Activated CD4-positive, alpha-beta memory T cell treated with anti-CD3 and anti-CD28 coated beads, Interleukin-2, amount 10 ng/mL, durations not matched to agents 7 days and 5 days (primary cell): ENCODE measurements at regions not wholly inside any gene's neighbourhood (a gene's known extent, or its start where the extent isn't known, plus 50 kb on each side); places are given as distances from the start of the nearest gene placed in this dataset.

ENCODE experiments used
- CTCF ChIA-PET: fragments of 350-600 bp; sonication (Branson Sonifier 250); formaldehyde crosslinking; loops from one replicate; lab custom pipeline; 2021; ENCODE audit warnings: antibody characterized with exemption, inconsistent platforms; lab: Charles Lee
- POLR2A ChIA-PET: fragments of 350-600 bp; sonication (Branson Sonifier 250); formaldehyde crosslinking; loops from one replicate; lab custom pipeline; 2021; ENCODE audit warnings: antibody characterized with exemption; lab: Charles Lee
- DNase-seq: peaks from one replicate; pipeline ENCODE4 v3.0.0-alpha.2; 2020
- H3K27ac Mint-ChIP-seq: one replicate; pipeline ENCODE4 v1.8.0; 2021; ENCODE audit warnings: mild to moderate bottlenecking, mixed read lengths
- H3K27me3 Mint-ChIP-seq: one replicate; pipeline ENCODE4 v1.8.0; 2021; ENCODE audit warnings: mixed read lengths
- H3K36me3 Mint-ChIP-seq: one replicate; pipeline ENCODE4 v1.8.0; 2021; ENCODE audit warnings: low read depth, mixed read lengths
- H3K4me1 Mint-ChIP-seq: one replicate; pipeline ENCODE4 v1.8.0; 2021; ENCODE audit warnings: mixed read lengths
- H3K4me3 Mint-ChIP-seq: one replicate; pipeline ENCODE4 v1.8.0; 2021; ENCODE audit warnings: mild to moderate bottlenecking, mixed read lengths
- H3K9me3 Mint-ChIP-seq: one replicate; pipeline ENCODE4 v1.8.0; 2021; ENCODE audit warnings: mixed read lengths

- no peaks in the 10 kb centered on the region for H3K4me1 Mint-ChIP-seq
- CTCF ChIA-PET: no interaction called here
- no peak overlapping the region for H3K4me3 Mint-ChIP-seq
- no peak overlapping the region for H3K27ac Mint-ChIP-seq
- no peak for DNase-seq
- POLR2A ChIA-PET: no interaction called here
- H3K9me3 Mint-ChIP-seq: no peaks in the 10 kb centered on the region
- H3K27me3 Mint-ChIP-seq: no peaks in the 10 kb centered on the region
- H3K36me3 Mint-ChIP-seq: no peaks in the 10 kb centered on the region
Measured at GRCh38 chr4:36508394-36508793, 227.0 kb downstream of the DTHD1 start.

- no peaks in the 10 kb centered on the region for H3K4me1 Mint-ChIP-seq
- DNase-seq: no peak
- H3K9me3 Mint-ChIP-seq: no peaks in the 10 kb centered on the region
- ChIA-PET POLR2A (no interaction called here), CTCF (no interaction called here)
- no peaks in the 10 kb centered on the region for H3K36me3 Mint-ChIP-seq
- no peaks in the 10 kb centered on the region for H3K27me3 Mint-ChIP-seq
- H3K27ac Mint-ChIP-seq: no peak overlapping the region
- no peak overlapping the region for H3K4me3 Mint-ChIP-seq
Measured at GRCh38 chr4:36509845-36510244, 228.4 kb downstream of the DTHD1 start.

- ChIA-PET POLR2A (no interaction called here), CTCF (no interaction called here)
- H3K36me3 Mint-ChIP-seq: no peaks in the 10 kb centered on the region
- DNase-seq: no peak
- no peaks in the 10 kb centered on the region for H3K4me1 Mint-ChIP-seq
- H3K27me3 Mint-ChIP-seq: no peaks in the 10 kb centered on the region
- no peak overlapping the region for H3K27ac Mint-ChIP-seq
- H3K4me3 Mint-ChIP-seq: no peak overlapping the region
- no peaks in the 10 kb centered on the region for H3K9me3 Mint-ChIP-seq
Measured at GRCh38 chr4:36511785-36512184, 230.4 kb downstream of the DTHD1 start.

GRCh38 chr4:36516522-36517095 is 235.2 kb downstream of the DTHD1 start:
- H3K9me3 Mint-ChIP-seq: no peaks in the 10 kb centered on the region
- ChIA-PET POLR2A (no interaction called here), CTCF (no interaction called here)
- H3K4me3 Mint-ChIP-seq: no peak overlapping the region
- no peaks in the 10 kb centered on the region for H3K4me1 Mint-ChIP-seq
- H3K27me3 Mint-ChIP-seq: peaks cover 2% of the 10 kb centered on the region
- H3K36me3 Mint-ChIP-seq: no peaks in the 10 kb centered on the region
- no peak for DNase-seq
- H3K27ac Mint-ChIP-seq: no peak overlapping the region

- no peaks in the 10 kb centered on the region for H3K4me1 Mint-ChIP-seq
Measured at GRCh38 chr4:36523182-36523581, 241.8 kb downstream of the DTHD1 start.

GRCh38 chr4:36532670-36533379 is 251.4 kb downstream of the DTHD1 start:
- ChIA-PET POLR2A (no interaction called here), CTCF (no interaction called here)
- Mint-ChIP-seq H3K4me3 (no peak overlapping the region), H3K27ac (no peak overlapping the region), H3K4me1 (no peaks in the 10 kb centered on the region), H3K36me3 (no peaks in the 10 kb centered on the region), H3K27me3 (no peaks in the 10 kb centered on the region), H3K9me3 (peaks cover 13% of the 10 kb centered on the region)
- DNase-seq: no peak

More at GRCh38 chr4:36523182-36523581, 241.8 kb downstream of the DTHD1 start:
- Mint-ChIP-seq H3K27me3 (no peaks in the 10 kb centered on the region), H3K9me3 (peaks cover 5% of the 10 kb centered on the region), H3K4me3 (no peak overlapping the region), H3K36me3 (no peaks in the 10 kb centered on the region), H3K27ac (no peak overlapping the region)
- no peak for DNase-seq
- CTCF ChIA-PET: no interaction called here
- POLR2A ChIA-PET: no interaction called here

GRCh38 chr4:36533944-36534343 is 252.5 kb downstream of the DTHD1 start:
- no peak overlapping the region for H3K4me3 Mint-ChIP-seq
- ChIA-PET POLR2A (no interaction called here), CTCF (no interaction called here)
- peaks cover 2% of the 10 kb centered on the region for H3K9me3 Mint-ChIP-seq
- H3K27ac Mint-ChIP-seq: no peak overlapping the region
- H3K4me1 Mint-ChIP-seq: no peaks in the 10 kb centered on the region
- DNase-seq: no peak
- no peaks in the 10 kb centered on the region for H3K36me3 Mint-ChIP-seq
- H3K27me3 Mint-ChIP-seq: no peaks in the 10 kb centered on the region

- Mint-ChIP-seq H3K36me3 (no peaks in the 10 kb centered on the region), H3K27ac (no peak overlapping the region), H3K4me1 (peaks cover 14% of the 10 kb centered on the region), H3K27me3 (peaks cover 1% of the 10 kb centered on the region), H3K4me3 (no peak overlapping the region), H3K9me3 (no peaks in the 10 kb centered on the region)
- no peak for DNase-seq
- ChIA-PET CTCF (no interaction called here), POLR2A (no interaction called here)
Measured at GRCh38 chr4:36547383-36547782, 266.0 kb downstream of the DTHD1 start.

GRCh38 chr4:36549252-36549651 is 267.8 kb downstream of the DTHD1 start:
- Mint-ChIP-seq H3K27me3 (no peaks in the 10 kb centered on the region), H3K4me1 (peaks cover 16% of the 10 kb centered on the region), H3K36me3 (no peaks in the 10 kb centered on the region), H3K4me3 (no peak overlapping the region), H3K27ac (no peak overlapping the region), H3K9me3 (no peaks in the 10 kb centered on the region)
- ChIA-PET POLR2A (no interaction called here), CTCF (no interaction called here)
- no peak for DNase-seq

- no peaks in the 10 kb centered on the region for H3K9me3 Mint-ChIP-seq
- H3K27ac Mint-ChIP-seq: no peak overlapping the region
- POLR2A ChIA-PET: no interaction called here
- CTCF ChIA-PET: no interaction called here
- H3K4me1 Mint-ChIP-seq: peaks cover 16% of the 10 kb centered on the region
- H3K4me3 Mint-ChIP-seq: no peak overlapping the region
- DNase-seq: no peak
- H3K36me3 Mint-ChIP-seq: no peaks in the 10 kb centered on the region
- H3K27me3 Mint-ChIP-seq: no peaks in the 10 kb centered on the region
Measured at GRCh38 chr4:36549992-36550391, 268.6 kb downstream of the DTHD1 start.

- Mint-ChIP-seq H3K36me3 (no peaks in the 10 kb centered on the region), H3K27ac (peak overlapping the region; percentile 11), H3K9me3 (no peaks in the 10 kb centered on the region), H3K27me3 (peaks cover under 1% of the 10 kb centered on the region), H3K4me3 (no peak overlapping the region), H3K4me1 (peaks cover 16% of the 10 kb centered on the region)
- no peak for DNase-seq
- CTCF ChIA-PET: no interaction called here
- POLR2A ChIA-PET: interaction anchor here (1.2 kb wide), 1 partner anchor 166 kb away, joined by 3 read pairs; no protein-coding TSS in a partner anchor
Measured at GRCh38 chr4:36551697-36552214, 270.3 kb downstream of the DTHD1 start.

- ChIA-PET POLR2A (interaction anchor here (1.5 kb wide), 1 partner anchor 15 kb away, joined by 4 read pairs; no protein-coding TSS in a partner anchor), CTCF (no interaction called here)
- H3K4me1 Mint-ChIP-seq: peaks cover 16% of the 10 kb centered on the region
- peaks cover 5% of the 10 kb centered on the region for H3K27me3 Mint-ChIP-seq
- H3K36me3 Mint-ChIP-seq: no peaks in the 10 kb centered on the region
- no peak overlapping the region for H3K4me3 Mint-ChIP-seq
- H3K27ac Mint-ChIP-seq: no peak overlapping the region
- no peaks in the 10 kb centered on the region for H3K9me3 Mint-ChIP-seq
- DNase-seq: no peak
Measured at GRCh38 chr4:36553029-36553428, 271.6 kb downstream of the DTHD1 start.

- POLR2A ChIA-PET: interaction anchor here (1.5 kb wide), 1 partner anchor 14 kb away, joined by 4 read pairs; no protein-coding TSS in a partner anchor
- no peak overlapping the region for H3K4me3 Mint-ChIP-seq
- H3K27me3 Mint-ChIP-seq: peaks cover 5% of the 10 kb centered on the region
- CTCF ChIA-PET: no interaction called here
- peaks cover 16% of the 10 kb centered on the region for H3K4me1 Mint-ChIP-seq
- DNase-seq: no peak
- H3K9me3 Mint-ChIP-seq: no peaks in the 10 kb centered on the region
- no peak overlapping the region for H3K27ac Mint-ChIP-seq
- H3K36me3 Mint-ChIP-seq: no peaks in the 10 kb centered on the region
Measured at GRCh38 chr4:36553453-36553852, 272.0 kb downstream of the DTHD1 start.

- Mint-ChIP-seq H3K27me3 (peaks cover 5% of the 10 kb centered on the region), H3K36me3 (no peaks in the 10 kb centered on the region), H3K27ac (no peak overlapping the region), H3K4me1 (peaks cover 5% of the 10 kb centered on the region), H3K9me3 (no peaks in the 10 kb centered on the region), H3K4me3 (no peak overlapping the region)
- CTCF ChIA-PET: no interaction called here
- DNase-seq: no peak
- POLR2A ChIA-PET: no interaction called here
Measured at GRCh38 chr4:36556984-36557383, 275.6 kb downstream of the DTHD1 start.
